HEK293 (cell line): ENCODE measurements at regions not wholly inside any gene's neighbourhood (a gene's known extent, or its start where the extent isn't known, plus 50 kb on each side); places are given as distances from the start of the nearest gene placed in this dataset.

Source experiments
- CTCF ChIA-PET: fragments of 350-600 bp; formaldehyde crosslinking; extraction: SDS; loops from one replicate; lab custom pipeline; 2021; ENCODE audit warnings: antibody characterized with exemption; lab: Yijun Ruan, JAX
- POLR2A ChIA-PET: fragments of 300-600 bp; formaldehyde crosslinking; extraction: SDS; loops from one replicate; lab custom pipeline; 2020; ENCODE audit warnings: antibody characterized with exemption, inconsistent platforms; lab: Yijun Ruan, JAX
- H3K27ac ChIP-seq: fragments of 200-500 bp; sonication (Bioruptor generic); 2 replicates; pipeline ENCODE4 v1.5.1; 2014; ENCODE audit warnings: low read depth, low read length, control low read depth, inconsistent platforms; ENCODE audit errors: extremely low read depth
- H3K36me3 ChIP-seq, 2 experiments: fragments of 200-500 bp in 1 of 2; sonication (Bioruptor generic) in 1 of 2; 1 replicate in 1 of 2; 2 replicates in 1 of 2; pipeline ENCODE4 v1.5.1; 2014 to 2017; ENCODE audit warnings: inconsistent platforms in 2 of 2, low read length in 2 of 2; ENCODE audit not compliant: control insufficient read depth in 2 of 2, insufficient read depth in 1 of 2
- H3K4me1 ChIP-seq: fragments of 200-500 bp; sonication (Bioruptor generic); 2 replicates; pipeline ENCODE4 v1.5.1; 2014; ENCODE audit warnings: mild to moderate bottlenecking, low read length, inconsistent platforms; ENCODE audit not compliant: control insufficient read depth, insufficient read depth
- H3K4me3 ChIP-seq: 2 replicates; pipeline ENCODE4 v1.5.1; 2011; ENCODE audit warnings: low read depth, mild to moderate bottlenecking, control low read depth, low read length, moderate library complexity
- H3K9me3 ChIP-seq: fragments of 200-500 bp; sonication (Bioruptor generic); 2 replicates; pipeline ENCODE4 v1.5.1; 2014; ENCODE audit warnings: low read depth, low read length, inconsistent platforms; ENCODE audit not compliant: control insufficient read depth, insufficient read depth
- BCL11A ChIP-seq: fragments of 450-650 bp; formaldehyde crosslinking; IDR thresholded peaks from 2 replicates; pipeline ENCODE4 v1.5.1; 2016; ENCODE audit warnings: low read depth, missing biosample characterization, missing genetic modification characterization
- HOXC10 ChIP-seq: sonication (generic); formaldehyde crosslinking; IDR thresholded peaks from 2 replicates; pipeline ENCODE4 v1.8.1; 2023; ENCODE audit warnings: mild to moderate bottlenecking, missing genetic modification reagents
- KLF10 ChIP-seq: fragments of 450-650 bp; IDR thresholded peaks from 2 replicates; pipeline ENCODE4 v1.5.1; 2018; ENCODE audit warnings: missing biosample characterization, mild to moderate bottlenecking, missing genetic modification characterization
- MYNN ChIP-seq: fragments of 450-650 bp; formaldehyde crosslinking; IDR thresholded peaks from 2 replicates; pipeline ENCODE4 v1.5.1; 2016; ENCODE audit warnings: missing biosample characterization, missing genetic modification characterization, borderline replicate concordance
- OSR2 ChIP-seq: fragments of 450-650 bp; formaldehyde crosslinking; IDR thresholded peaks from 2 replicates; pipeline ENCODE4 v1.5.1; 2016; ENCODE audit warnings: missing biosample characterization, missing genetic modification characterization
- SETDB1 ChIP-seq: IDR thresholded peaks from one replicate; pipeline ENCODE4 v1.6.1; 2017; ENCODE audit warnings: mild to moderate bottlenecking, low read length, moderate library complexity, mixed read lengths; ENCODE audit not compliant: insufficient read length
- TCF7L2 ChIP-seq: IDR thresholded peaks from 2 replicates; pipeline ENCODE4 v1.6.1; 2011; ENCODE audit warnings: low read depth, mild to moderate bottlenecking, inconsistent platforms, low read length, moderate library complexity, borderline replicate concordance
- TRIM28 ChIP-seq: IDR thresholded peaks from 2 replicates; pipeline ENCODE4 v1.6.1; 2011; ENCODE audit warnings: low read length, control low read depth, borderline replicate concordance
- YY1 ChIP-seq: fragments of 450-650 bp; formaldehyde crosslinking; IDR thresholded peaks from 2 replicates; pipeline ENCODE4 v1.5.1; 2018; ENCODE audit warnings: missing biosample characterization, missing genetic modification characterization
- YY2 ChIP-seq: fragments of 450-650 bp; formaldehyde crosslinking; IDR thresholded peaks from 2 replicates; pipeline ENCODE4 v1.5.1; 2016; ENCODE audit warnings: missing biosample characterization, missing genetic modification characterization
- ZBTB17 ChIP-seq: fragments of 450-650 bp; formaldehyde crosslinking; IDR thresholded peaks from 2 replicates; pipeline ENCODE4 v1.5.1; 2016; ENCODE audit warnings: missing biosample characterization, missing genetic modification characterization
- ZFP69B ChIP-seq: fragments of 450-650 bp; formaldehyde crosslinking; IDR thresholded peaks from 2 replicates; pipeline ENCODE4 v1.5.1; 2016; ENCODE audit warnings: missing biosample characterization, missing genetic modification characterization
- ZNF121 ChIP-seq: fragments of 450-650 bp; formaldehyde crosslinking; IDR thresholded peaks from 2 replicates; pipeline ENCODE4 v1.5.1; 2016; ENCODE audit warnings: missing biosample characterization, missing genetic modification characterization
- ZNF146 ChIP-seq: fragments of 450-650 bp; formaldehyde crosslinking; IDR thresholded peaks from 2 replicates; pipeline ENCODE4 v1.5.1; 2016; ENCODE audit warnings: missing biosample characterization, missing genetic modification characterization
- ZNF19 ChIP-seq: fragments of 450-650 bp; formaldehyde crosslinking; IDR thresholded peaks from 2 replicates; pipeline ENCODE4; 2016; ENCODE audit warnings: missing biosample characterization, missing genetic modification characterization, low read depth
- ZNF223 ChIP-seq: fragments of 450-650 bp; formaldehyde crosslinking; IDR thresholded peaks from 2 replicates; pipeline ENCODE4 v1.5.1; 2016; ENCODE audit warnings: missing biosample characterization, missing genetic modification characterization
- ZNF354C ChIP-seq: fragments of 450-650 bp; formaldehyde crosslinking; IDR thresholded peaks from 2 replicates; pipeline ENCODE4 v1.5.1; 2016; ENCODE audit warnings: missing biosample characterization, missing genetic modification characterization, low read depth, borderline replicate concordance
- ZNF629 ChIP-seq: fragments of 450-650 bp; formaldehyde crosslinking; IDR thresholded peaks from 2 replicates; pipeline ENCODE4 v1.5.1; 2017; ENCODE audit warnings: missing biosample characterization, missing genetic modification characterization
- ZNF837 ChIP-seq: fragments of 450-650 bp; formaldehyde crosslinking; IDR thresholded peaks from 2 replicates; pipeline ENCODE4 v1.5.1; 2016; ENCODE audit warnings: missing biosample characterization, missing genetic modification characterization
- TF ChIP-seq, protein P1 (sequence below): fragments of 450-650 bp; formaldehyde crosslinking; IDR thresholded peaks from 2 replicates; pipeline ENCODE4 v1.5.1; 2017; ENCODE audit warnings: missing biosample characterization, missing genetic modification characterization
- TF ChIP-seq, protein P2 (sequence below): fragments of 450-650 bp; formaldehyde crosslinking; IDR thresholded peaks from 2 replicates; pipeline ENCODE4 v1.5.1; 2016; ENCODE audit warnings: missing biosample characterization, missing genetic modification characterization
- TF ChIP-seq, protein P3 (sequence below): IDR thresholded peaks from 2 replicates; pipeline ENCODE4 v1.6.1; 2011; ENCODE audit warnings: mild to moderate bottlenecking, low read depth, low read length, borderline replicate concordance

DNA sequence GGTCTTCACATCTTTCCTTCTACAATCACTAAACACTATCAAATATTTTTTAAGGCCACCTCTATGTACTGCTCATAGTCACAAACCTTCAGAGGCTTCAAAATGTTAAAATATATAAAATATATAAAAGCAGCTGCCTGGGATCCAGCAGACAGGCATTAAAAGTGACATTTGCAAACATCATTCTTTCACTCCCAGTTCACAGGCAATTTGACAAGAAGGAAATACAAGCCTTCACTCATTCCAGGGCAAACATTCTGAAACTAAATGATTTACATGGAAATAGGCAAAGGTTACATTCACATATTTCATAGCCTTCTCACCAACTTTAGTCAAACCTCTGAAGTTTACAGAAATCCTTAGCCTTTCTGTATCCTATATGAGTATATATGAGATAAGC is 266.3 kb downstream of the TBL1XR1 start (continued):
- TF ChIP-seq ZNF121 (tag by site-specific recombination), result no peak
- TF ChIP-seq, protein P1, sequence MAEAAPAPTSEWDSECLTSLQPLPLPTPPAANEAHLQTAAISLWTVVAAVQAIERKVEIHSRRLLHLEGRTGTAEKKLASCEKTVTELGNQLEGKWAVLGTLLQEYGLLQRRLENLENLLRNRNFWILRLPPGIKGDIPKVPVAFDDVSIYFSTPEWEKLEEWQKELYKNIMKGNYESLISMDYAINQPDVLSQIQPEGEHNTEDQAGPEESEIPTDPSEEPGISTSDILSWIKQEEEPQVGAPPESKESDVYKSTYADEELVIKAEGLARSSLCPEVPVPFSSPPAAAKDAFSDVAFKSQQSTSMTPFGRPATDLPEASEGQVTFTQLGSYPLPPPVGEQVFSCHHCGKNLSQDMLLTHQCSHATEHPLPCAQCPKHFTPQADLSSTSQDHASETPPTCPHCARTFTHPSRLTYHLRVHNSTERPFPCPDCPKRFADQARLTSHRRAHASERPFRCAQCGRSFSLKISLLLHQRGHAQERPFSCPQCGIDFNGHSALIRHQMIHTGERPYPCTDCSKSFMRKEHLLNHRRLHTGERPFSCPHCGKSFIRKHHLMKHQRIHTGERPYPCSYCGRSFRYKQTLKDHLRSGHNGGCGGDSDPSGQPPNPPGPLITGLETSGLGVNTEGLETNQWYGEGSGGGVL (tag by site-specific recombination), result no peak
- TF ChIP-seq MYNN (tag by site-specific recombination), result no peak
- no peak for TF ChIP-seq BCL11A (tag by site-specific recombination)
- TF ChIP-seq TRIM28, result no peak
- no peak for TF ChIP-seq YY2
- TF ChIP-seq, all 188 proteins: peak for 0

DNA sequence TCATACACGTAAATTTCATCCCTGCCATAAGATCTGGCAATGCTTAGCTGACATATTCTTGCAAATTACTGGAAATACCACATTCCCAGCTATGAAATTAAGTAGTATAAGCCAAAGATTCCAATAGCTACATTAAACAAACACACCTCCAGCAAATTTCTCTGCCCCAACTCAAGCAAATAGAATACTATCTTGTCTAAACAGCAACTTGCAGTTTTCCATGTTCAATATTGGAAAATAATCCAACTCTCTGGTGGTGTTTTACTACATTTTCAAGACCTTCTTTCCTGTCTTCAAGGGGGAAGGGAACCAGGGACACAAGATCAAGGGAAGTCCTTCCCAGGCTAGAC is 268.7 kb downstream of the TBL1XR1 start:
- Histone ChIP-seq H3K27ac (no peak overlapping the region), H3K36me3 (no peaks in the 10 kb centered on the region), H3K4me3 (no peak overlapping the region), H3K9me3 (no peaks in the 10 kb centered on the region), H3K4me1 (no peaks in the 10 kb centered on the region)
- TF ChIP-seq ZBTB17, result no peak
- no peak for TF ChIP-seq OSR2 (tag by site-specific recombination)
- no peak for TF ChIP-seq ZNF146 (tag by site-specific recombination)
- TF ChIP-seq KLF10 (tag by site-specific recombination), result no peak
- TF ChIP-seq ZNF354C (tag by site-specific recombination), result no peak
- no peak for TF ChIP-seq ZNF837 (tag by site-specific recombination)
- TF ChIP-seq HOXC10 (CRISPR knock-in tag), result no peak
- TF ChIP-seq ZNF629 (tag by site-specific recombination), result no peak
- TF ChIP-seq, protein P2, sequence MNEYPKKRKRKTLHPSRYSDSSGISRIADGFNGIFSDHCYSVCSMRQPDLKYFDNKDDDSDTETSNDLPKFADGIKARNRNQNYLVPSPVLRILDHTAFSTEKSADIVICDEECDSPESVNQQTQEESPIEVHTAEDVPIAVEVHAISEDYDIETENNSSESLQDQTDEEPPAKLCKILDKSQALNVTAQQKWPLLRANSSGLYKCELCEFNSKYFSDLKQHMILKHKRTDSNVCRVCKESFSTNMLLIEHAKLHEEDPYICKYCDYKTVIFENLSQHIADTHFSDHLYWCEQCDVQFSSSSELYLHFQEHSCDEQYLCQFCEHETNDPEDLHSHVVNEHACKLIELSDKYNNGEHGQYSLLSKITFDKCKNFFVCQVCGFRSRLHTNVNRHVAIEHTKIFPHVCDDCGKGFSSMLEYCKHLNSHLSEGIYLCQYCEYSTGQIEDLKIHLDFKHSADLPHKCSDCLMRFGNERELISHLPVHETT (tag by site-specific recombination), result no peak
- TF ChIP-seq ZNF19 (tag by site-specific recombination), result no peak
- no peak for TF ChIP-seq SETDB1
- TF ChIP-seq, protein P3, sequence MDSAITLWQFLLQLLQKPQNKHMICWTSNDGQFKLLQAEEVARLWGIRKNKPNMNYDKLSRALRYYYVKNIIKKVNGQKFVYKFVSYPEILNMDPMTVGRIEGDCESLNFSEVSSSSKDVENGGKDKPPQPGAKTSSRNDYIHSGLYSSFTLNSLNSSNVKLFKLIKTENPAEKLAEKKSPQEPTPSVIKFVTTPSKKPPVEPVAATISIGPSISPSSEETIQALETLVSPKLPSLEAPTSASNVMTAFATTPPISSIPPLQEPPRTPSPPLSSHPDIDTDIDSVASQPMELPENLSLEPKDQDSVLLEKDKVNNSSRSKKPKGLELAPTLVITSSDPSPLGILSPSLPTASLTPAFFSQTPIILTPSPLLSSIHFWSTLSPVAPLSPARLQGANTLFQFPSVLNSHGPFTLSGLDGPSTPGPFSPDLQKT, result no peak
- no peak for TF ChIP-seq YY1 (tag by site-specific recombination)
- no peak for TF ChIP-seq TCF7L2
- no peak for TF ChIP-seq ZNF223 (tag by site-specific recombination)
- no peak for TF ChIP-seq ZFP69B (tag by site-specific recombination)
- CTCF ChIA-PET, result interaction anchor here (0.6 to 3.0 kb wide), 2 partner anchors 10 to 12 kb away, joined by 4 to 13 read pairs; no protein-coding TSS in a partner anchor
- POLR2A ChIA-PET, result no interaction called here
